Medulla oblongata (tissue), 1 donor: ENCODE measurements at regions not wholly inside any gene's neighbourhood (a gene's known extent, or its start where the extent isn't known, plus 50 kb on each side); places are given as distances from the start of the nearest gene placed in this dataset.
"Not testable (repeated sequence)": the region's sequence is repeated elsewhere in the genome, so short reads cannot be mapped to it uniquely, and the experiment has no call there.

Experiments
- DNase-seq: peaks from one replicate; pipeline ENCODE4 v3.0.0-alpha.2; 2015; ENCODE audit errors: extremely low spot score

DNA sequence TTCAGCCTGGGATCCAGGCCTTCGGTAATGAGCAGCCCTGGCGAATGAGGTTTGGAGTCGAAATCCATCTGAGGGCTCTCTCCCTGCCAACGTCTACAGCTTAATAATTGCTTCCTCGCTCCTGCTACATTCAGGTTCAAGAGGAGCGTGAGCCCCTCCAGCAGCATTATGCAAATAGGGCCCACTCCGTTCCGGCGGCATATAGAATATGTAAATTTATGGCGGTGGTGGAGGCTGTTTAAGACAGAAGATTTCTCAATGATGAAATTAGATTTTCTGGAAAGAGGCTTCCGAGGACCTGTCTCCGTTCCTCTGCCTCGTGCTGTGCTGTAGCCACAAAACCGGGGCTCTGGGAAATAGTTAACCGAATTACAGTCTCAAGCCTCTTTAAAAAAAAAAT, 402.8 kb downstream of the MIAT start:
- DNase-seq, result no peak

- DNase-seq, result no peak
These were observed 405.5 kb downstream of the MIAT start for GRCh38 chr22:27062910-27063309.

DNA sequence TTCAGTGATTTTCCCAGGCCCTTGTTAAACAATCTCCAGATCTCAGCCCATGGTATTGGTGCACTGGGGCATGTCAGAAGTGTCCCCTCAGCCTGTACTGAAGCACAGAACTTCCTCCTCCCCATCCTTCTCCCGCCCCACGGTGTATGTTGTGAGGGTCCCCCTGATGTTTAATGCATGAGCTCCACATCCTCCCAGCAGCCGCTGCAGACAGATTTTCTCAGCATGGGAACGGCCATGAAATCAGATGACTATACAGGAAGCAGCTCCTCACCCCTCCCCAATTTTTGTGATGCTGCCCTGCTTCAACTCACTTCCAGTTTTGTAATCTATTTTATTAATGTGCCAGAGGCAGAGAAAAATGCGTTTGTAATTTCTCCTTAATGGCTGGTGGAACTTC, 406.0 kb downstream of the MIAT start:
- DNase-seq, result no peak

- no peak for DNase-seq
These were observed 406.5 kb downstream of the MIAT start for GRCh38 chr22:27063841-27064240.

GRCh38 chr22:27064386-27064785, 407.0 kb downstream of the MIAT start:
- DNase-seq, result no peak

DNA sequence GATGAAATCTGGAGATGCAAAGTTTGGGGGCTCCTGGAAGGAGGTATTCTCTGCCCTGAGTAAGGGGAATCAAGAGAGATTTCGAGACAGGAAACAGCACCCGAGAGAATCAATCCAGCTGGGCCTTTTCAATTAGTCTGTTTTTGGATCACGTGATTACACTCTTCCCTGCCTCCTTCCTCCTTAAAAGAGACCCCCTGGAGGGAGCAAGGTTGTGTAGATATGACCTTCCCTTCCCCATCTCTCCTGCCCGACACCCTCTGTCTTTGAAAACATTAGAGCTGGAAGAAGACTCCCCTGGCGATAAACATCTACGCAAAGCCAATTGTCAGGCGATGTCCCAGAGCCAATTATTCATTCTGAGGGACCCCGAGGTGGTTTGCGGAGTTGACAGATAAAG, 407.9 kb downstream of the MIAT start:
- no peak for DNase-seq

- no peak for DNase-seq
These were observed 409.5 kb downstream of the MIAT start for GRCh38 chr22:27066856-27067255.

DNA sequence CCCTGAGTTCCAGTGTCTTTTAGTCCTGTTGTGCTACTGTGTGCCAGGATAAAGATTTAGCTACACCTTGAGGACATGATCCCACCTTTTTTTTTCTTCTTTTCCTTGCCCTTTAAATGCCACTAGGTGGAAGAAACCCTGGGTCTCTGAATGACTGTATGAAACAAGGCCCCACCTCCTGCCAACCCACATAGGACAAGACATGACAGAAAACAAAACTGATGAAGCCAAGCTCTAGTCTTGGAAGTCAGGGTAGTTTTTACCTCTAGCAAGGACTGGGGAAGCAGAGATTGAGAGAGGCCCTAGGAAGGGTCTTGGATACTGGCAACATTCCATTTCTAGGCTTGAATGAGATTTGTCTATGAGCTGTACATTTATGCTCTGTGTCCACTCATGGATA, 410.7 kb downstream of the MIAT start:
- no peak for DNase-seq

DNA sequence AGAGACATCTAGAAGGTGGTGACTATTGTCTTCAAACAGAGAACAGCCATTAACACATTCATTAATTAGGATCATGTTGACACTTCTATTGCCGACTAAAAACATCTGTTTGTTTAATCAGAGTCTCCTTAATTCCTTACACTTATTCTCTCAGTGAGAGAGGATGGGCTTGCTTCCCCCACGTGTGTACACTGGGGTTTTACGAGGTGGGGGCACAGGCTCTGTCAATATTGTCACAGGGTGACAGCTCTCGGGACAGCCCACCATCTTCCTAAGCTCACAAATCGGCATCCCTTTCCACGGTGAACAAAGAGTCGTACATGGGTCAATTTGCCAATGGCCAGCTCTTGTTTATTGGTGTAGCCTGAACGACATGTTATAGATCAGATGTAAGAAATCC, 413.2 kb downstream of the MIAT start:
- no peak for DNase-seq

GRCh38 chr22:27073601-27074425, 416.4 kb downstream of the MIAT start:
- DNase-seq, result no peak

DNA sequence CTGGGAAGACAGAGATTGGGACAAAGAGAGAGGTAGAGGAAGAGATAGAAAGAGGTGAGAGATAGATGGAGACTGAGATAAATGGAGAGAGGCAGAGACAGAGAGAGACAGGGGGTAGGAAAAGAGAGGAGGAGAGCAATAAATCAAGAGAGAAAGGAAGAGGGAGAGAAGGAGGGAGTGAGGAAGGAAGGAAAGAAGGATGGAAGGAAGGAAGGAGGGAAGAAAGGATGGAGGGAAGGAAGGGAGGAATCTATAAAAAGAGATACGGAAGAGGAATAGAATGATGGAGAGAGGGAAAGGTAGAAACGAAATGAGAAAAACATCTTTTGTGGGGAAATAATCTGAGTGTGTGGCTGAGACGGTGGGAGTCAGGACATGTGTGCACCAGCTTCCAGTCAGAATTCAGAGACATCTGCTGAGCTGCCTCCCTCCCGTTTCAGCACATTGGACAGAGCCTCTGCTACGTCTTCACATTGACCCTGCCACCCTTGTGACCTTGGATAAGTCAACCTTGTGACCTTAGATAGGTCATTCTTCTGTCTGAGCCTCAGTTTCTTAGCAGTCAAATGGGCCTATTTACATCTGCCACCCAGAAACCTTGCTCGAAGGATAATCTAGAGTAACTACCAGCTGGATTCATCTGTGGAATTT, 417.8 kb downstream of the MIAT start:
- no peak for DNase-seq

DNA sequence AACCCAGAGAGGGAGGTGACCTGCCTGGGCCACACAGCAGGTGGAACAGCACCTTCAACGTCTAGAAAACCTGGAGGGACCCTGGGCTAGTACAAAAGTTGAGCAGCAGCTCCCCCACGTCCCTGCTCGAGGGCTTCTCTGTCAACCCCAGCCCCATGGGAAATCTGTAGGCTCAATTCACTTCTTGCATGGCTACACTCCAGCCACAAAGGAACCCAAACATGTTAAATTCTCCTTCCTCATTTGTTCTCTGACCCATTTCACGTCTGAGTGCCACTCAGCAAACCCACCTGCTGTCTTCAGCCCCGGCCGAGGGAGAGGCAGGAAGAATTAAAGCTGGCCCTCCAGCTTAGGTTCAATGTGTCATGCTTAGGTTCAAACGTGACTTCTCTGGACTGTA, 418.5 kb downstream of the MIAT start:
- no peak for DNase-seq

DNA sequence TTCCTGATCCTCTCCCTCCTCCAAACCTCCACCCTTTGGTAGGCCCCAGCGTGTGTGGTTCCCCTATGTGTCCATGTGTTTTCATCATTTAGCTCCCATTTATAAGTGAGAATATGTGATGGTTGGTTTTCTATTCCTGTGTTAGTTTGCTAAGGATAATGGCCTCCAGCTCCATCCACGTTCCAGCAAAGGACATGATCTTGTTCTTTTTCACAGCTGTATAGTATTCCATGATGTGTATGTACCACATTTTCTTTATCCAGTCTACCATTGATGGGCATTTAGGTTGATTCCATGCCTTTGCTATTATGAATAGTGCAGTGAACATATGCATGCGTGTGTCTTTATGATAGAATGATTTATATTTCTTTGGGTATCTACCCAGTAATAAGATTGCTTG, 420.7 kb downstream of the MIAT start:
- DNase-seq, result not testable (repeated sequence)

GRCh38 chr22:27080036-27080578, 422.7 kb downstream of the MIAT start:
- DNase-seq, result no peak

DNA sequence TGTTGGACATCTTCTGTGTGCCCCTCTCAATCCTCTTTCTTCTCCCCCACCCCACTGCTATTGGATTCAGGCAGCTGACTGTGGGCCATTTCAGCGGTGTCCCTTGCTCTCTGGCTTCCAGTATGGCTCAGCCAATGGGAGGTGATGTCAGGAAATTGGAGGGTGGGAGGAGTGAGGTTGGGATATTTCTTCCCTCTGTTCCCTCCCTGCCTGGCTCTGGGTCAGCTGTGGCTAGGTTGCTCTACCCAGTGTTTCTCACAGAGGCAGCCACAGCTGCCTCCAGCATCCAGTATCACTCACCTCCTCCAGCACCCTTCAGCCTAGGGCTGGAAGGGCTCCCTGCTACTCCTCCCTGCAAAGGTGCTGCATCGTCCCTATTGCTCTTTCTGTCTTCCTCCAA, 423.5 kb downstream of the MIAT start:
- no peak for DNase-seq

DNA sequence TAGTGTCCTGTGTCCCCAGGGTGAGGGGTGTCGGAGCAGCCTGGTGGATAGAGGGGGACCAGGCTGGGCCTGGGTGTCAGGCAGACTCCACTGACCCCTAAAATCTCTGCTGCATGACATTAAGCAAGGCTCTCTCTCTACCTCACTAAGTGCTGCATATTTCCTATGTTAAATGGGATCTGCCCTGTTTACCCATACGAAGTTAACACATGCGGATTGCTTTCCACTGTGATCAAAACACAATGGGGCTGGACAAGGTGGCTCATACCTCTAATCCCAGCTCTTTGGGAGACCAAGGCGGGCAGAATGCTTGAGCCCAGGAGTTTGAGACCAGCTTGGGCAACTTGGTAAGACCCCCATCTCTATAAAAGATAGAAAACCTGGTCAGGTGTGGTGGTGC, 426.2 kb downstream of the MIAT start:
- DNase-seq, result no peak

- DNase-seq, result no peak
These were observed 426.7 kb downstream of the MIAT start for GRCh38 chr22:27084130-27084529.

DNA sequence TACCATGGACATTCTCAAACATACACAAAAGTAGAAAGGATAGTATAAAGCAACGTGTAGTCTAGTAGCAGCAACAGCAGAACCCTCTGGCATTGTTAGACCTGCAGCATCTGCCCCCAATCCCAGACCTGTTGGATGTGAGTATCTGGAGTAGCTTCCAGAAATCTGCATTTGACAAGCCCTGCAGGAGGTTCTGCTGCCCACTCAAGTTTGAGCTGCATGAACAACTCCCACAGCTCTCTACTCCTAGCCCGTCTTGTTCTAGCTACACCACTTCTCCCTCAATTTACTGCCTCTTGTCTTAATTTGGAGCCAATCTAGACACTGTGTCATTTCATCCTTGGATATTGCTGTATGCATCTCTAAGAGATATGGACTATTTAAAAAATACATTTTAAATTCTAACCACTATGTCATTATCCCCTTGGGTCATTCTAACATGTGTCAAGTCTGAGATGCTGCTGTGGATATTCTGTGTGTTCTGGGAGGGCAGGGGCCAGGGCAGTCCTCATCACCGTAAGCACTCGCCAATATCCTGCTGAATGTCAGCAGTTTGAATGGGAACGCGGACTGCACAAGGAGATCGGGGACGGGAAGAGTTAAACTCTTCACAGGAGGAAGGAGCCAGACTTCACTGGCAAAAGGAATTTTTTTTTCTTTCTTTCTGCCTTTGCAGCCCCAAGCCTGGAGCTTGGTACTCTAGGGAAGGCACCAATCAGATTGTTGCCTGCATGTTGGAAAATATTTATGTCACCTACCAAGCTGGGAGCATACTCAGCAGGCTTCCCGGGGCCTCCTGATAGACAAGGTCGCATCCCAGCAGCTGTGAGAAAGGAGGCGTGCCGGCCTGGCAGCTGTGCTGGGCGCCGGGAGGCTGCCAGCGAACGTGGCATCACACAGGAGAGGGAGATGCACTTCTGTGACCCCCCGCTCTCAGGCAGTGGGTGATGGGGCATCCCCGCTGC, 429.0 kb downstream of the MIAT start:
- no peak for DNase-seq

DNA sequence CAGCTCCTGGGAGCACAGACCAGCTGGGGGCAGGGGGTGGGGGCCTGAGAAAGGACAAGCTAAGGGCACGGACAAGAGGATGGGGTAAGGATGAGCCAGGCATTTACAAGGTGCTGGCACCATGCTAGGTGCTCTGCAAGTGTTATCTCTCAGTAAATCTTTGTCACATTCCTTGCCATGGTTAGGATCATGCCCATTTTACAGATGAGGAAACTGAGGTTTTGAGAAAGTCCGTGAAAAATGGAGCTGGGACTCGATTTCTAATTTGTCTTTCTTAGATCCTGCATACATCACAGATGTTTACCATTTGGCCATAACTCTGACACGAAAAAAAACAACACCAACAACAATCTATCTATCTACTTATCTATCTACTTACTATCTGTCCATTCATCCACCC, 429.7 kb downstream of the MIAT start:
- DNase-seq, result no peak

DNA sequence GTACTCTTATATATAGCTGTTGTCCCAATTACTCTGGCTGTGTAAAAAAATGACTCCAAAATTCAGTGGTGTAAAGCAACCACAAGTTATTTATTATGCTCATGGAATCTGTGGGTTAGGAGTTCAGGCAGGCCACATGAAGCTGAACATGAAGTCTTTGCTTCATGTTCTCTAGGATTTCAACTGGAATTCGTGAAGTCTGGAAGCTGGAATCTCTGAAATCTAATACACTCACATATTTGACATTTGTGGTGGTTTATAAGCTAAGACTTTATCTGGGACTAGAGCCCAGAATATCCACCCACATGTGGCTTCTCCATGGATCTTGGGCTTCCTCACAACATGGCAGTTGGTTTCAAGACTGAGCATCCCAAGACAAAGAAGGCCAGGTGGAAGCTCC, 430.6 kb downstream of the MIAT start:
- no peak for DNase-seq

DNA sequence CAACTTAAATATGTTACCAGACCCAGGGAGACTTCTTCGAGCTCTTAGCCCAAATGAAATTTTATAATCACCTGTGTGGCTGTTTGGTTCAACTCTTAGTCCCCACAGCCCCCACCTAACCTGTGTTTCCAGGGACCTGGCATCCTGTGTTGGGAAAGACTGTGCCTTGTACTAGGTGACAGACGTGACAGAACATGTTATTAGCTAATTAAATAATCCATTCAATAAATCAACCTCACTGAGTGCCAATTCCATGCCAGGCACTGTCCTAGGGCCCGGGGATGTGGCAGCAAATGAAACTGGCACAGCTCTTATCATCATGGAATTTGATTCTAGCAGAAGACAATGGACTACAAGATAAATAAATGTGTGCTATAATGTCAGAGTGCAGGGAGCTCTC, 431.9 kb downstream of the MIAT start:
- DNase-seq, result no peak

- DNase-seq, result no peak
These were observed 433.2 kb downstream of the MIAT start for GRCh38 chr22:27090611-27091011.
